B cell (primary cell): ENCODE measurements at regions not wholly inside any gene's neighbourhood (a gene's known extent, or its start where the extent isn't known, plus 50 kb on each side); places are given as distances from the start of the nearest gene placed in this dataset.

ENCODE experiments used
- EZH2 ChIP-seq: IDR thresholded peaks from 2 replicates; pipeline ENCODE4 v1.6.1; 2012; ENCODE audit warnings: borderline replicate concordance, low read depth, mild to moderate bottlenecking, moderate library complexity, low read length; ENCODE audit not compliant: insufficient read depth, poor library complexity, severe bottlenecking
- TF ChIP-seq, protein P1 (sequence below): fragments of 200-600 bp; IDR thresholded peaks from one replicate; pipeline ENCODE4 v1.8.0; 2022; ENCODE audit warnings: antibody characterized with exemption, mild to moderate bottlenecking

DNA sequence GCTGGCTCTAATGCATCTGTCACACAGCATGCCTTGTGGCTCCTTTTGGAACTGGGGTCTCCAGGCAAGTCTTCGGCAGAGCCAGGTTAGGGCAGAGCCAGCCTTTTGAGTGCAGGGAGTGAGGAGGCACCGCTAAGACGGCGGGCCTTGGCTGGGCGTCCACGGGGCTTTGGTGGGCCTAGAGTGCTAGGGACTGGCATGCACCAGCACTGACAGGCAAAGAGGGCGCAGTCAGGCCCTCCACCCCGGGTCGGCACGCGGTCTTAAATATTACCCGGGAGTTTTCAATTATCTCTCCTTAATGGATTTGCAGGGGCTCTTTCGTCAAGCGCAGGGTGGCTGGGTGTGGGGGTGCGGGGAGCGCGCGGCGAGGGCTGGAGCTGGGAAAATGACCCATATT, 444.4 kb downstream of the SPATA31A7 start:
- TF ChIP-seq, protein P1, sequence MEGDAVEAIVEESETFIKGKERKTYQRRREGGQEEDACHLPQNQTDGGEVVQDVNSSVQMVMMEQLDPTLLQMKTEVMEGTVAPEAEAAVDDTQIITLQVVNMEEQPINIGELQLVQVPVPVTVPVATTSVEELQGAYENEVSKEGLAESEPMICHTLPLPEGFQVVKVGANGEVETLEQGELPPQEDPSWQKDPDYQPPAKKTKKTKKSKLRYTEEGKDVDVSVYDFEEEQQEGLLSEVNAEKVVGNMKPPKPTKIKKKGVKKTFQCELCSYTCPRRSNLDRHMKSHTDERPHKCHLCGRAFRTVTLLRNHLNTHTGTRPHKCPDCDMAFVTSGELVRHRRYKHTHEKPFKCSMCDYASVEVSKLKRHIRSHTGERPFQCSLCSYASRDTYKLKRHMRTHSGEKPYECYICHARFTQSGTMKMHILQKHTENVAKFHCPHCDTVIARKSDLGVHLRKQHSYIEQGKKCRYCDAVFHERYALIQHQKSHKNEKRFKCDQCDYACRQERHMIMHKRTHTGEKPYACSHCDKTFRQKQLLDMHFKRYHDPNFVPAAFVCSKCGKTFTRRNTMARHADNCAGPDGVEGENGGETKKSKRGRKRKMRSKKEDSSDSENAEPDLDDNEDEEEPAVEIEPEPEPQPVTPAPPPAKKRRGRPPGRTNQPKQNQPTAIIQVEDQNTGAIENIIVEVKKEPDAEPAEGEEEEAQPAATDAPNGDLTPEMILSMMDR: no peak
- no peak for TF ChIP-seq EZH2
